GM18868 (cell line): ENCODE measurements at regions not wholly inside any gene's neighbourhood (a gene's known extent, or its start where the extent isn't known, plus 50 kb on each side); places are given as distances from the start of the nearest gene placed in this dataset.
A peak's percentile ranks its signal among the peaks of the same experiment; 100 is the strongest.
"Not testable (repeated sequence)": the region's sequence is repeated elsewhere in the genome, so short reads cannot be mapped to it uniquely, and the experiment has no call there.

Experiments
- ATAC-seq: cut with Tn5 transposase; IDR thresholded peaks from one replicate; pipeline ENCODE4 v1.9.1; 2021; ENCODE audit warnings: mild to moderate bottlenecking, moderate library complexity; ENCODE audit not compliant: unreplicated experiment

DNA sequence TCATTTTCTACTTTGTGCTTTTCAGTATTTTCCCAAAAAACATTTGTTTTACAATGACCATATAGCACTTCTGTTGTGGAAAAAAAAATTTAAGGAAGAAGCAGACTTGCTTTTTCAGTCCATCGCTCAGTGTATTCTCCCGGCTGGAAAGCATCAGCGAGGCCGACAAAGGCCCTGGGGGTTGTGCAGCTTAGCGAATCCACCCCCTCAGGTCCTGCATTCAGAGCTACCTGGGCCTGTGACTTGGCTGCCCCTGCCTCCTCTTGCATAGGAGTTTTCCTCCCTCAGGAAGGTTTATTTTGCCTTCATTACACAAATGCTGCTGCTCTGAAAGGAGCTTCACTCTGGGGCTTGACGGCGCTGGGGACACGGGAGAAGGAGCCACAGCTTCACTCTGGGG, 244.4 kb upstream of the MGAT5 start:
- no peak for ATAC-seq

DNA sequence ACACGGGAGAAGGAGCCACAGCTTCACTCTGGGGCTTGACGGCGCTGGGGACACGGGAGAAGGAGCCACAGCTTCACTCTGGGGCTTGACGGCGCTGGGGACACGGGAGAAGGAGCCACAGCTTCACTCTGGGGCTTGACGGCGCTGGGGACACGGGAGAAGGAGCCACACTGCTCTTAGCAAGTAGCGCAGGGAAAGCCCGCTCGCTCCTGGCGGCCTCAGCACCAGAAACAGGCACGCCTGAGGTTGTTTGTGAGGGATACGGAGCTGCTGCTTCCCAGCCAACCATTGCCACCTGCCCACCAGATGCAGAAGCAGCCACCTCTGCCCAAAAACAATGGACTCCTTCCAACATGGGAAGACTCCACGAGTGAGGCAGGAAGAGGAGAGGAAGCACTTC, 244.0 kb upstream of the MGAT5 start:
- ATAC-seq: not testable (repeated sequence)

DNA sequence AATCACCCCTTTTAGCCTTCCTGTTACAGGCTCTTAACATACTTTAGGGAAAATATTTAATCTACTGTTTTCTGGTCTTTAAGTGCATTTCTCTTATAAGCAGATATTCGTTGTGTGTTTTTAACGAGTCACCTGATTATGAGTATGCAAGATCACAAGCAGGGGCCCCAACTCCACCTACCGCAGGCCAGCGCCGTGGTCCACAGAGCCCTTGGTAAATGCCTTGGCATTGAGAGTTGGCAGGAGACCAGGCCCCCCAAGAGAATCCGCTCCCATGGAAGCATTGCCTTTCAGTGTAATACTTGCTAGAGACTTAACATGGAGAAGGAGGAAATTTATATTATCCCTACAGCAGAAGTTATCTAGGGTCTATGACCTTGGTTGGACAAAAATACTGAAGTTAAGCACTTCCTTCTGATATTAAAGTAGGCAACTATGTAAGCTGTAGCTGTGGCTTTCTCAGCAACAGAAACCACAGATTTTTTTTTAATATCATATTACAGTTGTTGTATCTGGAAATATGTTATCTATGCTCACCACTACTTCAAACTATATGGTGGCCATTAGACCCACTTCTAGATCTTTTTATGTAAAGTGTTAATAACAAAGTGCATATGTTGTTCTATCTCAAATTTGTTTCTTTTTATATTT, 241.8 kb upstream of the MGAT5 start:
- no peak for ATAC-seq

DNA sequence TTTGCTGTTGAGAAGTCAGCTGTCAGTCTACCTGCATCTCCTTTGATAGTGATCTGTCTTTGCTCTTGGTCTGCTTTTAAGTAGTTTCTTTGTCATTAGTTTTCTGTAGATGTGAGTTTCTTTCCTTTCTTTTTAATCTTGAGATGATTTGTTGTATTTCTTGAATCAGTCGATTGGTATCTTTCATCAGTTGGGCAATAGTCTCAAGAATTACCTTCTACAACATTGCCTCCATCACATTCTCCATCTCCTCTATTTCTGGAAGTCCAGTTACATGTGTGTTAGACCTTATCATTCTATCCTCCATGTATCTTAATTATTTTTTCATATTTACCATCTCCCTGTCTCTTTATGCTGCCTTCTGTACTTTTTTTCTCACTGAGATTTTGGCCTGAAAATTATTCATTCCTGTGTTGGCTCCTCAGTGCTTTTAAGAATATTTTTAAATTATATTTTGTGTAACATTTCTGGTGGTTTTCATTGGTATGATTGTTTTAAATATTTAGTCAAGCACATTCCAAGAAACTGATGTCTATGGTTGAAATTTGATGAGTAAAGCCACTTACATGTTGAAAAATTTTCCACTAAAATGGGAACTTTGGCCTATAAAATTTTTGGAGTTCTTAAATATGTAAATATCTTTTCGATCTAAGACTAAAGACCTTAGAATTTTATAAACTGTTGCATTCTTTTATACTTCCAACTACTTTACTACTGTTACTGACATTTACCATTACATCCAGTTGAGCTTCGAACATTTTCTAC, 239.5 kb upstream of the MGAT5 start:
- no peak for ATAC-seq

DNA sequence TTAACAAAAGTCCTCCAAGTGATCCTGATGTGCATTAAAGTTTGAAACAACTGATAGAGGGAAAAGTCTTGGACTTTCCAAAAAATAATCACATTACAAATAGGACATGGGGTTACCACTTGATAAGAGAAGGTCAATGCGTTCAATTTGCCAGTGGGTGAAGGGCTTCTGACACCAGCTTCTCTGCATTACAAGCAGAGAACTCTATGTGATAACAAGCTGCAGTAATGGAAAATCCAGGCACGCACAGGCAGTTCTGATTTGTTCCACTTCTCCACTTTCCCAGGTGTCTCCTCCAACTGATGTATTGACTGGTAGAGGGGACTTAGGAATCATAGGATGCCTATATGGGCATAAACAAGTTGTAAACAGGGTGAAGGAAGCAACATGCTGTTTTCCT, 234.0 kb upstream of the MGAT5 start:
- ATAC-seq: no peak

DNA sequence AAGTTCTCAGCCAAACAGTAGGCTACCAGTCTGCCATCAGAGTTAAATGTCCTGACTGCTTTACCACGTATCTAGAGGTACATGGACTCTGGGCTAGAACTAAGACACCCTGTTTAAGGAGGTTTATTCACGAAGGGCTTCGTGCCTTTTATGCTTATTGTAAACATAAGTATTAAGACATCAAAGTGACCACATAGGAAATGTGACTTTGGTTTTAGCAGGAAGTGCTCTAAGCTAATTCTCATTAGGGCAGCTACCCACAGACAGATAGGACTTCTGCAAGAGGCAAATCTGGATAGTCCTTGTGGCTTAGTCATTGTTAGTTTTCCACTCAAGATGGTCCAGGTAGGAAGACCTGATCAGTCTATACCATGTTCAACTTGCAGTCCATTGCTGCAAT, 233.3 kb upstream of the MGAT5 start:
- no peak for ATAC-seq

DNA sequence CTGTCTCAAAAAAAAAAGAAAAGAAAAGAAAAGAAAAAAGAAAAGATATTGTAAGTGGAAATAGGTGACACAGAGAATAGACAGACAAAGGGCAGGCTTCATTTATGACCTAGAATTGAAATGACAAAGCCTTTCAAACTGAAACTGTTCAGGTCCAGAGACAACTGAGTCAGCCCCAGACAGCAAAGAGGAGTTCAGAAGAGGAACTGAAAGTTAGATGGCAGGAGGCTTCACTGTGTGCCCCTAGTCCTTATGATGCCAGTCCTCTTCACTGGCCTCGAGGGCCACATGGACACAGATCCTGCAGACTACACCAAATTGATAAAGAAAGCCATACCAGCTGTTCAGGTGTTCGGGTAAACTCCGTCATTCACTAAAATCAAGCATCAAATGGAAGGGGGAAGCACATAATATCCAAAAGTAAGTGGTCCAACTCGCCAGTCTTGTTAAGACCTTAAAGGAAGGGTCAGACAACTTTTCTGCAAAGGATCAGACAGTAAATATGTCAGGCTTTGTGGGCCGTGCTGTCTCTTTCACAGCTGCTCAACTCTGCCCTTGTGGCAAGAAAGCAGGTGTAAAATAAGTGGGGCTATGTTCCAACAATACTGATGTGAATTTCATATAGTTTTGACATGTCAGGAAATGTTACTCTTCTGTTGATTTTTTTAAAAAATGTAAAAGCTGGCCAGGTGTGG, 231.9 kb upstream of the MGAT5 start:
- ATAC-seq: peak; percentile 91

DNA sequence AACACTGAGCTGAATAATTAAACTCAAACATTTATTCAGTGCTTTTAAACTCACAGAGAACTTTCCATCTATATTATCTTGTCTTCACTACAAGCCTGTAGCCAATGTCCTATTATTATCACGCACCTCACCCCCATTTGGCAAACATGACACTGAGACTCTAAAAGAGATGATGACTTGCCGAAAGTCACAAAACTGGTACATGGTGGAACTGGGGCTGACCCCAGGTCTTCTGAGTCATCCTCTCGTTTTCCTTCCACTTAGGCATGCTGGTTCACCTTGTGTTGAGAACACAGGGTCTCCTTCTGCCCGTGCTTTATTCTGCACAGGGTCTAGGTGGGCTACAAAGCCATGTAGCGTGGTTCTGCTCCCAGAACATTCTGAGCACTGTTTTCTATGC, 230.0 kb upstream of the MGAT5 start:
- ATAC-seq: peak; percentile 49

DNA sequence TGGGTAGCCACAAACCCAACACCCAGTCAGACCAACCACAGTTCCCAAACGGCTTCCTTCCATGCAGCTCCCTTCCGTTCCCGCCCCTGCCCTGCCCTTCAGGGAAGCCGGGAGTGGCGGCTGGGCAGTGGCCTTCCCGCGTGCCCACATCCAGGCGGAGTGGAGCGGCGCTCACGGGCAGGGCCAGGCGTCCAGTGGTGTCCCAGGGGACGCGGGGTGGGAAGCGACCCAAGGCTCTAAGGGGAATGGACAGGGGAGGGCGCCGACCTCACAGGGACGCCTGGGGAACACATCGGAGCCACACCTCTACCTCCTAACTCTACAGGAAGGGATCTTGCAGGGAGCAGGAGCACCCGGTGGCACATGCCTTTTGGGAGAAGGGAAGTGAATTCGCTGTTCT, 225.9 kb upstream of the MGAT5 start:
- no peak for ATAC-seq

DNA sequence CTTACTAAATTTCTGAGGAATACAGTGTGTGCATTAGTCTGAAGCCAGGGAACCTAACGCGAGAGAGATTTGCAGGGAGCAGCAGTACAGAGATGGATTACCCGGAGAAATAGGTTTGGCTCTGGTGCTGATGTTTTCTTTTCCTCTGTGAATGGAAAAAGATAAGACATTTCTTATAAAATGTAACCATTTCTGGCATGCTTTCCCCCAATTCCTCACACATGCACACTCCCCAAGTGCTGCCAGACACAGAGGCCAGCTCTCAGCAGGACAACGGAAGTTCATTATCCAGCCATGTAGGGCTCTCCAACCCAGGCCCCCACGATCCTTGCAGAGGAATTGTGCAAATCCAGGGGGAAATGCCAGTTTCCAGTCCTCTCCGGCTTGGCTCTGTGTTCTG, 224.5 kb upstream of the MGAT5 start:
- no peak for ATAC-seq

DNA sequence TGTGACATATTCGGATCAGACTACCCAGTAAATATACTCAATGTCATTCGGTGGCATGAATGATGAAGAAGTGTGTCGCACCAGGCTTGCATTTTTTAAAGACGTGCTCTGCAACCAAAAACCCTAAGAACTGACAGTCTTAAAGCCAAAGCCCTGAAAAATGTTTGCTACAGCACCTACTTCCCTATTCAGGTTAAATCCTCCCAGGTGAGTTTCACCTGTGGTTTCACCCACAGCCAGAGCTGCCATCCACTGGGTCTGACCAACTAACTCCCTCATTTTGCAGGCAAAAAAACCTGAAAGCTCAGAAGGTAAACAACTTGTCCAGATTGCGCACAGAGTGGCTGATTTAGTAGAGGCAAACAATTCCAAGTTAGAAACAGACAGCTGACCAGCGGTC, 222.3 kb upstream of the MGAT5 start:
- no peak for ATAC-seq

DNA sequence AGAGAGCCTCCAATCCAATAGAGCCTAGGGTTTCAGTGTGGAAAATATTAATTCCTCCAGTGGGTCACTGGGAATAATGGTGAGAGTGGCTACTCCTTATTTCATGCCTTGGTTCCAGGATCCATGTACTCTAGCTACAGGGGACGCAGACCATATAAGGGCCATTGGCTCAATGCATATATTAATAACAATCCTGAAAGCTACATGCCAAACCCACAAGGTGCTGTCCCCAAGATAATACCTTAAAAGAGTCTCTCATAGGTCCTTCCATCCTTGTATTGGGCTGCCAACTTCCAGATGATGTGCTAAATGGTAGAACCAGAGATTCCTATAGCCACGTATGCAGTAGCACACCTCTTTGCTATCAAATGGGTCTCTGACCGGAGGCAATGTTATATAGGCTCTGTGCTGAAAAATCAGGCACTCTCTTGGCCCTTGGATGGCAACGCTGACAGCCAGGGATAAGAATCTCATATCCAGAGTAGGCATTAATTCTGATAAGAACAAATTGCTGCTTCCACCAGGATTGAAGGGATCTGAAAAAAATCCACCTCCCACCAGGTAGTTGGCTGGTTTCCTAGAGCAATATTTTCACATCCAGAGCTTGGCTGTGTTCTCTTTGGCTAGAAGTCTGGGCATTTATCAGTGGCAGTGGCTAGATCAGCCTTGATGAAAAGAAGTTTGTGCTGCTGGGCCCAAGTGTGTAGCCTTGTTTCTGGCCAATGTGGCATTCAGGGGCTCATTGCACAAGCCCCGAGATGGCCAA, 218.1 kb upstream of the MGAT5 start:
- peak; percentile 59 for ATAC-seq

DNA sequence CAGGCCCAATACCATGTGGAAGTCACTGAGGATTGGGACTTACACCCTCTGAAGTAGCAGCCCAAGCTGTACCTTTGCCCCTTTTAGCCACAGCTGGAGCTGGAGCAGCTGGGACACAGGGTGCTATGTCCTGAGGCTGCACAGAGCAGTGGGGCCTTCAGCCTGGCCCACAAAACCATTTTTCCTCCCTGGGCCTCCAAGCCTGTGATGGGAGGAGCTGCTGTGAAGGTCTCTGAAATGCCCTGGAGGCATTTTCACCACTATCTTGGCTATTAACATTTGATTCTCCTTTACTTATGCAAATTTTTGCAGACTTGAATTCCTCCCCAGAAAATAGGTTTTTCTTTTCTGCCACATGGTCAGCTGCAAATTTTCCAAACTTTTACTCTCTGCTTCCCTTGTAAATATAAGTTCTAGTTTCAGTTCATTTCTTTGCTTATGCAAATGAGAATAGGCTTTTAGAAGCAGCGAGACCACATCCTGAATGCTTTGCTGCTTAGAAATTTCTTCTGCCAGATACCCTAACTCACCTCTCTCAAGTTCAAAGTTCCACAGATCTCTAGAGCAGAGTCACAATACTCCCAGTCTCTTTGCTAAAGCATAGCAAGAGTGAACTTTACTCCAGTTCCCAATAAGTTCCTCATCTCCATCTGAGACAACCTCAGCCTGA, 213.8 kb upstream of the MGAT5 start:
- peak; percentile 34 for ATAC-seq

DNA sequence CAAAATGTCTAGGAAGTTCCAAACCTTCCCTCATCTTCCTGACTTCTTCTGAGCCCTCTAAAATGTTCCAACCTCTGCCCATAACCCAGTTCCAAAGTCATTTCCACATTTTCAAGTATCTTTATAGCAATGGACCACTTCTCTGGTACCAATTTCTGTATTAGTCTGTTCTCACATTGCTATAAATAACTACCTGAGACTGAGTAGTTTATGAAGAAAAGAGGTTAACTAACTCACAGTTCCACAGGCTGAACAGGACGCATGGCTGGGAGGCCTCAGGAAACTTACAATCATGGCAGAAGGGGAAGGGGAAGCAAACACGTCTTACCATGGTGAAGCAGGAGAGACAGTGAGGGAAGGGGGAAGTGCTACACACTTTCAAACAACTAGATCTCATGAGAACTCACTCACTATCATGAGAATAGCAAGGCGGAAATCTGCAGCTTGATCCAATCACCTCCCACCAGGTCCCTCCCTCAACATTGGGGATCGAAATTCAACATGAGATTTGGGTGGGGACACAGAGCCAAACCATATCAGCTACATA, 213.2 kb upstream of the MGAT5 start:
- ATAC-seq: not testable (repeated sequence)

DNA sequence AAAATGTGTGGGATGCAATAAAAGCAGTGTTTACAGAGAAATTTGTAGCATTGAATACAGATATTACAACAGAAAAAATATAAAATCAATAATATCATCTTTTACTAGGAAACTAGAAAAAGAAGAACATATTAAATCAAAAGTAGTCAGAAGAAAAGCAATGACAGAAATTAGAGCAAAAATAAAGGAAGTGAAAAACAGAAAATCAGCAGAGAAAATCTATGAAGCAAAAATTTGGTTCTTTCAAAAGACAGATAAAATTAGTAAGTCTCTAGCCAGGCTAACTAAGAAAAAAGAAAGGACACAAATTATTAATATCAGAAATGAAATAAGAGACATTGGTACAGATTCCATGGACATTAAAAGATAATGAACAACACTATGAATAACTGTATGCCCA, 212.0 kb upstream of the MGAT5 start:
- ATAC-seq: peak; percentile 65

DNA sequence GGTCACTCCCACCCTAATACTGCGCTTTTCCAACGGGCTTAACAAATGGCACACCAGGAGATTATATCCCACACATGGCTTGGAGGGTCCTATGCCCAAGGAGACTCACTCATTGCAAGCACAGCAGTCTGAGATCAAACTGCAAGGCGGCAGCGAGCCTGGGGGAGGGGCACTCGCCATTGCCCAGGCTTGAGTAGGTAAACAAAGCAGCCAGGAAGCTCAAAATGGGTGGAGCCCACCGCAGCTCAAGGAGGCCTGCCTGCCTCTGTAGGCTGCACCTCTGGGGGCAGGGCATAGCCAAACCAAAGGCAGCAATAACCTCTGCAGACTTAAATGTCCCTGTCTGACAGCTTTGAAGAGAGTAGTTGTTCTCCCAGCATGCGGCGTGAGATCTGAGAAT, 210.8 kb upstream of the MGAT5 start:
- ATAC-seq: not testable (repeated sequence)

DNA sequence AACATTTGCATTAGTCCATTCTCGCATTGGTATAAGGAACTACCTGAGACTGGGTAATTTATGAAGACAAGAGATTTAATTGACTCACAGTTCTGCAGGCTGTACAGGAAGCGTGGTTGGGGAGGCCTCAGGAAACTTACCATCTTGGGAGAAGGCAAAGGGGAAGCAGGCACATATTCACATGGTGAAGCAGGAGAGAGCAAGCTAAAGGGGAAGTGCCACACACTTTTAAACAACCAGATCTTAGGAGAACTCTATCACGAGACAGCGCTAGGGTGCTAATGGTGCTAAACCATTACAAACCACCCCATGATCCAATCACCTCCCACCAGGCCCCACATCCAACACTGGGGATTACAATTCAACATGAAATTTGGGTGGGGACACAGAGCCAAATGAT, 201.7 kb upstream of the MGAT5 start:
- no peak for ATAC-seq

DNA sequence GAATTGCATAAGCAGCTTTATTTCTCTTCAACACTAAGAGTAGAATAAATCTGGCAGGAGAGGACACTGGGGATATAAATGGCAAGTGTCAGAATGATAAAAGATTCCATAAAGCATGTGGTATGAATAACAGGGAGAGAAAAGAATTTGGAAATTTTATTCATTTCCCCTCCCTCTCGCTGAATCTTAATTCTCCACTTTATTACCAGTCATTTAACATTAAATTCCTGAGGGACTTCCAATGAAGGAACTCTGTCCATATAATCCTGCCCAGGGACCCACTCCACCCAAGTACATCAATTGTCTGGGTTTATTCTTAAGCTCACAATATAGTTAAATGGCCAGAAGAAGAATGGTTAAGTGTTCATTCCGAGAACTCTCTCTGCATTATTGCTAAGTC, 197.7 kb upstream of the MGAT5 start:
- ATAC-seq: no peak

DNA sequence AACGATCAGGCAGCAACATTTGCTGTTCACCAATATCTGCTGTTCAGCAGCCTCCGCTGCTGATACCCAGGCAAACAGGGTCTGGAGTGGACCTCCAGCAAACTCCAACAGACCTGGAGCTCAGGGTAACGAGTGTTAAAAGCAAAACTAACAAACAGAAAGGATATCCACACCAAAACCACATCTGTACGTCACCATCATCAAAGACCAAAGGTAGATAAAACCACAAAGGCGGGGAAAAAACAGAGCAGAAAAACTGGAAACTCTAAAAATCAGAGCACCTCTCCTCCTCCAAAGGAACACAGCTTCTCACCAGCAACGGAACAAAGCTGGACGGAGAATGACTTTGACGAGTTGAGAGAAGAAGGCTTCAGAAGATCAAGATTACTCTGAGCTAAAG, 192.8 kb upstream of the MGAT5 start:
- not testable (repeated sequence) for ATAC-seq

DNA sequence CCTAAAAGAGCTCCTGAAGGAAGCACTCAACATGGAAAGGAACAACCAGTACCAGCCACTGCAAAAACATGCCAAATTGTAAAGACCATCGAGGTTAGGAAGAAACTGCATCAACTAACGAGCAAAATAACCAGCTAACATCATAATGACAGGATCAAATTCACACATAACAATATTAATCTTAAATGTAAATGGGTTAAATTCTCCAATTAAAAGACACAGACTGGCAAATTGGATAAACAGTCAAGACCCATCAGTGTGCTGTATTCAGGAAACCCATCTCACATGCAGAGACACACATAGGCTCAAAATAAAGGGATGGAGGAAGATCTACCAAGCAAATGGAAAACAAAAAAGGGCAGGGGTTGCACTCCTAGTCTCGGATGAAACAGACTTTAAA, 191.6 kb upstream of the MGAT5 start:
- ATAC-seq: not testable (repeated sequence)

DNA sequence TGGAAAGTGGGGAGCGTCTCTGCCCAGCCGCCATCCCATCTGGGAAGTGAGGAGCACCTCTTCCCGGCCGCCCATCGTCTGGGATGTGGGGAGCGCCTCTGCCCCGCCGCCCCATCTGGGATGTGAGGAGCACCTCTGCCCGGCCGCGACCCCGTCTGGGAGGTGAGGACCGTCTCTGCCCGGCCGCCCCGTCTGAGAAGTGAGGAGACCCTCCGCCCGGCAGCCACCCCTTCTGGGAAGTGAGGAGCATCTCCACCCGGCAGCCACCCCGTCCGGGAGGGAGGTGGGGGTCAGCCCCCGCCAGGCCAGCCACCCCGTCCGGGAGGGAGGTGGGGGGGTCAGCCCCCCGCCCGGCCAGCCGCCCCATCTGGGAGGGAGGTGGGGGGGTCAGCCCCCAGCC, 190.0 kb upstream of the MGAT5 start:
- not testable (repeated sequence) for ATAC-seq
